SU-DHL-6 (cell line): ENCODE measurements at regions not wholly inside any gene's neighbourhood (a gene's known extent, or its start where the extent isn't known, plus 50 kb on each side); places are given as distances from the start of the nearest gene placed in this dataset.

Source experiments
- H2AFZ ChIP-seq: fragments of 200-600 bp; sonication (generic); 2 replicates; pipeline ENCODE4 v1.6.1; 2014; ENCODE audit warnings: low read depth, mild to moderate bottlenecking, moderate library complexity, mixed read lengths, antibody characterized with exemption, low read length; ENCODE audit not compliant: severe bottlenecking
- H3F3A ChIP-seq: fragments of 200-600 bp; shearing (Covaris generic); 2 replicates; pipeline ENCODE4 v1.6.0; 2016; ENCODE audit warnings: antibody characterized with exemption, mild to moderate bottlenecking; ENCODE audit not compliant: insufficient read depth
- H3K27ac ChIP-seq: fragments of 200-600 bp; sonication (generic); 2 replicates; pipeline ENCODE4 v1.5.1; 2016; ENCODE audit warnings: low read depth, mild to moderate bottlenecking, low read length, moderate library complexity, mixed read lengths
- H3K27me3 ChIP-seq: fragments of 200-600 bp; sonication (generic), shearing (Covaris generic); 2 replicates; pipeline ENCODE4 v1.6.0; 2014; ENCODE audit warnings: mild to moderate bottlenecking, low read length
- H3K36me3 ChIP-seq: fragments of 200-600 bp; sonication (generic); 2 replicates; pipeline ENCODE4 v1.6.1; 2014; ENCODE audit warnings: mild to moderate bottlenecking, low read length, mixed read lengths
- H3K4me2 ChIP-seq: fragments of 300-600, 200-600 bp; shearing (Covaris generic), sonication (generic); 2 replicates; pipeline ENCODE4 v1.6.0; 2014; ENCODE audit warnings: low read length, low read depth, mild to moderate bottlenecking; ENCODE audit not compliant: poor library complexity, severe bottlenecking
- H3K4me3 ChIP-seq: fragments of 200-600 bp; sonication (generic); 2 replicates; pipeline ENCODE4 v1.5.1; 2014; ENCODE audit warnings: antibody characterized with exemption, low read length, mild to moderate bottlenecking, mixed read lengths; ENCODE audit not compliant: insufficient read depth, poor library complexity, severe bottlenecking
- H3K79me2 ChIP-seq: fragments of 200-600 bp; sonication (generic); 2 replicates; pipeline ENCODE4 v1.6.1; 2014; ENCODE audit warnings: mild to moderate bottlenecking, low read length, moderate library complexity; ENCODE audit not compliant: insufficient read depth
- H3K9ac ChIP-seq: fragments of 200-600 bp; sonication (generic); 2 replicates; pipeline ENCODE4 v1.7.0; 2014; ENCODE audit warnings: mild to moderate bottlenecking, low read length
- H3K9me2 ChIP-seq: fragments of 200-600 bp; sonication (generic); replicated peaks from 2 replicates; pipeline ENCODE4 v1.6.1; 2014; ENCODE audit warnings: low read length; ENCODE audit not compliant: insufficient read depth
- H3K9me3 ChIP-seq: fragments of 200-600 bp; sonication (generic); 2 replicates; pipeline ENCODE4 v1.6.1; 2014; ENCODE audit warnings: low read length, mixed read lengths; ENCODE audit not compliant: insufficient read depth
- H4K20me1 ChIP-seq: fragments of 200-600 bp; sonication (generic); 2 replicates; pipeline ENCODE4 v1.6.1; 2014; ENCODE audit warnings: low read depth, mild to moderate bottlenecking, antibody characterized with exemption, low read length, moderate library complexity, mixed read lengths
- CTCF ChIP-seq: fragments of 200-600 bp; sonication (generic); IDR thresholded peaks from one replicate; pipeline ENCODE4 v1.5.1; 2017; ENCODE audit warnings: antibody characterized with exemption, mild to moderate bottlenecking, low read length, moderate library complexity; ENCODE audit not compliant: insufficient read depth, poor library complexity, severe bottlenecking
- EZH2phosphoT487 ChIP-seq: fragments of 200-600 bp; sonication (generic), shearing (Covaris generic); conservative IDR thresholded peaks from 2 replicates; pipeline ENCODE4 v1.6.1; 2018; ENCODE audit warnings: mild to moderate bottlenecking, antibody characterized with exemption, low read length, moderate library complexity, mixed read lengths

- H3K36me3 ChIP-seq = no peaks in the 10 kb centered on the region
- H3K9me3 ChIP-seq = no peaks in the 10 kb centered on the region
- H4K20me1 ChIP-seq = no peaks in the 10 kb centered on the region
- H3K27ac ChIP-seq = no peak overlapping the region
- no peaks in the 10 kb centered on the region for H3K9me2 ChIP-seq
- H3K4me2 ChIP-seq = no peak overlapping the region
- H3K27me3 ChIP-seq = no peaks in the 10 kb centered on the region
- no peaks in the 10 kb centered on the region for H3F3A ChIP-seq
- TF ChIP-seq EZH2phosphoT487 (no peak), CTCF (no peak)
- H3K79me2 ChIP-seq = no peaks in the 10 kb centered on the region
- no peak overlapping the region for H3K9ac ChIP-seq
- H3K4me3 ChIP-seq = no peak overlapping the region
- no peak overlapping the region for H2AFZ ChIP-seq
These were observed 670.6 kb downstream of the CD109 start for GRCh38 chr6:74366634-74367033.

- H3K4me3 ChIP-seq = no peak overlapping the region
- H3K79me2 ChIP-seq = no peaks in the 10 kb centered on the region
- no peak overlapping the region for H3K27ac ChIP-seq
- TF ChIP-seq EZH2phosphoT487 = no peak
- TF ChIP-seq CTCF = no peak
- no peaks in the 10 kb centered on the region for H3K9me2 ChIP-seq
- H3K27me3 ChIP-seq = no peaks in the 10 kb centered on the region
- no peaks in the 10 kb centered on the region for H4K20me1 ChIP-seq
- no peak overlapping the region for H3K9ac ChIP-seq
- no peak overlapping the region for H2AFZ ChIP-seq
- H3K36me3 ChIP-seq = no peaks in the 10 kb centered on the region
- H3K4me2 ChIP-seq = no peak overlapping the region
- no peaks in the 10 kb centered on the region for H3K9me3 ChIP-seq
- no peaks in the 10 kb centered on the region for H3F3A ChIP-seq
These were observed 666.4 kb downstream of the CD109 start for GRCh38 chr6:74362391-74362790.

GRCh38 chr6:74357321-74357720 is 661.3 kb downstream of the CD109 start:
- Histone ChIP-seq H3K4me3 (no peak overlapping the region), H3K9me3 (no peaks in the 10 kb centered on the region), H3K79me2 (no peaks in the 10 kb centered on the region), H2AFZ (no peak overlapping the region), H3K27me3 (no peaks in the 10 kb centered on the region), H4K20me1 (no peaks in the 10 kb centered on the region), H3F3A (no peaks in the 10 kb centered on the region), H3K27ac (no peak overlapping the region), H3K4me2 (no peak overlapping the region), H3K36me3 (no peaks in the 10 kb centered on the region), H3K9me2 (no peaks in the 10 kb centered on the region), H3K9ac (no peak overlapping the region)
- TF ChIP-seq CTCF (no peak), EZH2phosphoT487 (no peak)
